KMS-11 (cell line): ENCODE measurements at regions not wholly inside any gene's neighbourhood (a gene's known extent, or its start where the extent isn't known, plus 50 kb on each side); places are given as distances from the start of the nearest gene placed in this dataset.
"Not testable (repeated sequence)": the region's sequence is repeated elsewhere in the genome, so short reads cannot be mapped to it uniquely, and the experiment has no call there.

Experiments
- H2AFZ ChIP-seq: fragments of 200-600 bp; sonication (generic); 2 replicates; pipeline ENCODE4 v1.6.1; 2016; ENCODE audit warnings: antibody characterized with exemption, mixed run types, low read depth
- H3K27ac ChIP-seq: fragments of 200-600 bp; sonication (generic); 2 replicates; pipeline ENCODE4 v1.6.1; 2016; ENCODE audit warnings: mild to moderate bottlenecking, mixed run types
- H3K27me3 ChIP-seq: fragments of 200-600 bp; sonication (generic); 2 replicates; pipeline ENCODE4 v1.6.1; 2017; ENCODE audit warnings: mild to moderate bottlenecking, low read depth, mixed run types, moderate library complexity; ENCODE audit not compliant: insufficient read depth
- H3K36me3 ChIP-seq: fragments of 200-600 bp; sonication (generic); 2 replicates; pipeline ENCODE4 v1.6.1; 2017; ENCODE audit warnings: mild to moderate bottlenecking, mixed run types; ENCODE audit not compliant: insufficient read depth
- H3K4me1 ChIP-seq: fragments of 200-600 bp; sonication (generic); 2 replicates; pipeline ENCODE4 v1.6.1; 2016; ENCODE audit warnings: mild to moderate bottlenecking, low read depth, mixed run types; ENCODE audit not compliant: poor library complexity, severe bottlenecking
- H3K4me2 ChIP-seq: fragments of 200-600 bp; sonication (generic); 2 replicates; pipeline ENCODE4 v1.7.0; 2016; ENCODE audit warnings: mild to moderate bottlenecking, mixed run types
- H3K4me3 ChIP-seq: fragments of 200-600 bp; sonication (generic); IDR thresholded peaks from 2 replicates; pipeline ENCODE4 v1.6.1; 2017; ENCODE audit warnings: low read depth, low read length, mixed read lengths; ENCODE audit not compliant: insufficient read depth
- H3K79me2 ChIP-seq: fragments of 200-600 bp; sonication (generic); 2 replicates; pipeline ENCODE4 v1.6.1; 2016; ENCODE audit warnings: low read depth, mixed run types; ENCODE audit not compliant: insufficient read depth
- H3K9ac ChIP-seq: fragments of 200-600 bp; sonication (generic); 2 replicates; pipeline ENCODE4 v1.6.1; 2016; ENCODE audit warnings: mild to moderate bottlenecking, mixed run types
- H4K20me1 ChIP-seq: fragments of 200-600 bp; sonication (generic); 2 replicates; pipeline ENCODE4 v1.6.1; 2016; ENCODE audit warnings: mild to moderate bottlenecking, mixed run types; ENCODE audit not compliant: insufficient read depth
- CTCF ChIP-seq: fragments of 200-600 bp; sonication (generic); conservative IDR thresholded peaks from 2 replicates; pipeline ENCODE4 v1.6.1; 2017; ENCODE audit warnings: low read depth, mild to moderate bottlenecking, antibody characterized with exemption, low read length, moderate library complexity, mixed read lengths

- no peaks in the 10 kb centered on the region for H4K20me1 ChIP-seq
- H3K4me1 ChIP-seq: no peaks in the 10 kb centered on the region
- H3K4me3 ChIP-seq: no peak overlapping the region
- no peak for TF ChIP-seq CTCF
- H3K79me2 ChIP-seq: no peaks in the 10 kb centered on the region
- no peak overlapping the region for H3K4me2 ChIP-seq
- no peak overlapping the region for H2AFZ ChIP-seq
- no peak overlapping the region for H3K9ac ChIP-seq
- no peak overlapping the region for H3K27ac ChIP-seq
- H3K27me3 ChIP-seq: no peaks in the 10 kb centered on the region
- H3K36me3 ChIP-seq: no peaks in the 10 kb centered on the region
Measured at GRCh38 chr7:125927556-125927955, 997.9 kb upstream of the POT1 start.

GRCh38 chr7:125926621-125927020 is 997.0 kb upstream of the POT1 start:
- Histone ChIP-seq H3K4me1 (no peaks in the 10 kb centered on the region), H3K36me3 (no peaks in the 10 kb centered on the region), H2AFZ (no peak overlapping the region), H3K79me2 (no peaks in the 10 kb centered on the region), H4K20me1 (no peaks in the 10 kb centered on the region), H3K27me3 (no peaks in the 10 kb centered on the region), H3K4me2 (no peak overlapping the region), H3K4me3 (no peak overlapping the region), H3K9ac (no peak overlapping the region), H3K27ac (no peak overlapping the region)
- no peak for TF ChIP-seq CTCF

- no peak overlapping the region for H2AFZ ChIP-seq
- H3K9ac ChIP-seq: no peak overlapping the region
- H3K27me3 ChIP-seq: no peaks in the 10 kb centered on the region
- no peak overlapping the region for H3K4me3 ChIP-seq
- no peaks in the 10 kb centered on the region for H3K4me1 ChIP-seq
- no peaks in the 10 kb centered on the region for H3K79me2 ChIP-seq
- TF ChIP-seq CTCF: no peak
- H4K20me1 ChIP-seq: no peaks in the 10 kb centered on the region
- H3K4me2 ChIP-seq: no peak overlapping the region
- H3K27ac ChIP-seq: no peak overlapping the region
- H3K36me3 ChIP-seq: no peaks in the 10 kb centered on the region
Measured at GRCh38 chr7:125924037-125924436, 994.4 kb upstream of the POT1 start.

- H2AFZ ChIP-seq, H3K27ac ChIP-seq, H4K20me1 ChIP-seq, H3K4me2 ChIP-seq, H3K4me3 ChIP-seq, H3K4me1 ChIP-seq, H3K79me2 ChIP-seq, H3K9ac ChIP-seq, H3K27me3 ChIP-seq, H3K36me3 ChIP-seq: not testable (repeated sequence)
Measured at GRCh38 chr7:125915381-125915948, 985.8 kb upstream of the POT1 start.

GRCh38 chr7:125908711-125909110 is 979.1 kb upstream of the POT1 start:
- Histone ChIP-seq H4K20me1 (no peaks in the 10 kb centered on the region), H3K79me2 (no peaks in the 10 kb centered on the region), H3K4me1 (no peaks in the 10 kb centered on the region), H3K27ac (no peak overlapping the region), H3K27me3 (no peaks in the 10 kb centered on the region), H3K36me3 (no peaks in the 10 kb centered on the region), H3K4me2 (no peak overlapping the region), H3K4me3 (no peak overlapping the region), H2AFZ (no peak overlapping the region), H3K9ac (no peak overlapping the region)
- TF ChIP-seq CTCF: no peak
